Smooth muscle cell (in vitro differentiated cells): ENCODE measurements at regions not wholly inside any gene's neighbourhood (a gene's known extent, or its start where the extent isn't known, plus 50 kb on each side); places are given as distances from the start of the nearest gene placed in this dataset.
A peak's percentile ranks its signal among the peaks of the same experiment; 100 is the strongest.

Experiments used
- DNase-seq: peaks from one replicate; lab custom pipeline; 2025; ENCODE audit not compliant: unreplicated experiment; lab: John Stamatoyannopoulos, UW
- H2AFZ ChIP-seq: fragments of 200-600 bp; sonication (generic); 2 replicates; pipeline ENCODE4 v1.6.0; 2016; ENCODE audit warnings: antibody characterized with exemption, low read depth, mild to moderate bottlenecking
- H3F3A ChIP-seq: fragments of 200-600 bp; sonication (generic); 2 replicates; pipeline ENCODE4 v1.6.0; 2017; ENCODE audit warnings: antibody characterized with exemption, low read depth
- H3K27ac ChIP-seq: fragments of 200-600 bp; sonication (generic); 2 replicates; pipeline ENCODE4 v1.5.1; 2016; ENCODE audit warnings: low read depth, mild to moderate bottlenecking
- H3K27me3 ChIP-seq: fragments of 200-600 bp; sonication (generic); 2 replicates; pipeline ENCODE4 v1.6.1; 2016; ENCODE audit warnings: low read depth, mild to moderate bottlenecking
- H3K36me3 ChIP-seq: fragments of 200-600 bp; sonication (generic); 2 replicates; pipeline ENCODE4 v1.5.1; 2016; ENCODE audit warnings: low read depth
- H3K4me1 ChIP-seq: fragments of 200-600 bp; sonication (generic); 2 replicates; pipeline ENCODE4 v1.5.1; 2016; ENCODE audit warnings: low read depth
- H3K4me2 ChIP-seq: fragments of 200-600 bp; sonication (generic); 2 replicates; pipeline ENCODE4 v1.6.0; 2016; ENCODE audit warnings: mild to moderate bottlenecking
- H3K4me3 ChIP-seq: fragments of 200-600 bp; sonication (generic); 2 replicates; pipeline ENCODE4 v1.5.1; 2016; ENCODE audit warnings: mild to moderate bottlenecking
- H3K79me2 ChIP-seq: fragments of 200-600 bp; sonication (generic); 2 replicates; pipeline ENCODE4 v1.6.0; 2016; ENCODE audit warnings: low read depth, mild to moderate bottlenecking
- H3K9ac ChIP-seq: fragments of 200-600 bp; sonication (generic); 2 replicates; pipeline ENCODE4 v1.6.0; 2016; ENCODE audit warnings: low read depth
- H3K9me3 ChIP-seq: fragments of 200-600 bp; sonication (generic); replicated peaks from 2 replicates; pipeline ENCODE4 v1.5.1; 2016; ENCODE audit warnings: low read depth
- H4K20me1 ChIP-seq: fragments of 200-600 bp; sonication (generic); 2 replicates; pipeline ENCODE4 v1.6.0; 2016; ENCODE audit warnings: low read depth
- WGBS: methylation state at CpG from one replicate; pipeline ENCODE4 v1.1.7; 2016; ENCODE audit warnings: low lambda C conversion rate; 5-methylcytosine and 5-hydroxymethylcytosine counted together
- TF ChIP-seq, protein P1 (sequence below): fragments of 200-600 bp; sonication (generic); IDR thresholded peaks from 2 replicates; pipeline ENCODE4 v1.5.1; 2017; ENCODE audit warnings: borderline replicate concordance, mild to moderate bottlenecking, antibody characterized with exemption; ENCODE audit not compliant: insufficient read depth, poor library complexity, severe bottlenecking

GRCh38 chr2:188884517-188884916, 89.7 kb upstream of the COL3A1 start:
- H3K27me3 ChIP-seq, result no peaks in the 10 kb centered on the region
- no peaks in the 10 kb centered on the region for H3K36me3 ChIP-seq
- peaks cover 14% of the 10 kb centered on the region for H3K9me3 ChIP-seq
- peaks cover 8% of the 10 kb centered on the region for H3K4me1 ChIP-seq
- DNase-seq, result no peak
- H3K27ac ChIP-seq, result peak overlapping the region; percentile 87
- no peaks in the 10 kb centered on the region for H3F3A ChIP-seq
- H3K4me3 ChIP-seq, result no peak overlapping the region
- H2AFZ ChIP-seq, result no peak overlapping the region
- peaks cover 12% of the 10 kb centered on the region for H3K79me2 ChIP-seq
- peak overlapping the region; percentile 62 for H3K4me2 ChIP-seq
- H3K9ac ChIP-seq, result peak overlapping the region; percentile 56
- H4K20me1 ChIP-seq, result no peaks in the 10 kb centered on the region
- TF ChIP-seq, protein P1, sequence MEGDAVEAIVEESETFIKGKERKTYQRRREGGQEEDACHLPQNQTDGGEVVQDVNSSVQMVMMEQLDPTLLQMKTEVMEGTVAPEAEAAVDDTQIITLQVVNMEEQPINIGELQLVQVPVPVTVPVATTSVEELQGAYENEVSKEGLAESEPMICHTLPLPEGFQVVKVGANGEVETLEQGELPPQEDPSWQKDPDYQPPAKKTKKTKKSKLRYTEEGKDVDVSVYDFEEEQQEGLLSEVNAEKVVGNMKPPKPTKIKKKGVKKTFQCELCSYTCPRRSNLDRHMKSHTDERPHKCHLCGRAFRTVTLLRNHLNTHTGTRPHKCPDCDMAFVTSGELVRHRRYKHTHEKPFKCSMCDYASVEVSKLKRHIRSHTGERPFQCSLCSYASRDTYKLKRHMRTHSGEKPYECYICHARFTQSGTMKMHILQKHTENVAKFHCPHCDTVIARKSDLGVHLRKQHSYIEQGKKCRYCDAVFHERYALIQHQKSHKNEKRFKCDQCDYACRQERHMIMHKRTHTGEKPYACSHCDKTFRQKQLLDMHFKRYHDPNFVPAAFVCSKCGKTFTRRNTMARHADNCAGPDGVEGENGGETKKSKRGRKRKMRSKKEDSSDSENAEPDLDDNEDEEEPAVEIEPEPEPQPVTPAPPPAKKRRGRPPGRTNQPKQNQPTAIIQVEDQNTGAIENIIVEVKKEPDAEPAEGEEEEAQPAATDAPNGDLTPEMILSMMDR, result no peak
- 54% methylated on average over 3 of the region's 3 CpGs for WGBS

DNA sequence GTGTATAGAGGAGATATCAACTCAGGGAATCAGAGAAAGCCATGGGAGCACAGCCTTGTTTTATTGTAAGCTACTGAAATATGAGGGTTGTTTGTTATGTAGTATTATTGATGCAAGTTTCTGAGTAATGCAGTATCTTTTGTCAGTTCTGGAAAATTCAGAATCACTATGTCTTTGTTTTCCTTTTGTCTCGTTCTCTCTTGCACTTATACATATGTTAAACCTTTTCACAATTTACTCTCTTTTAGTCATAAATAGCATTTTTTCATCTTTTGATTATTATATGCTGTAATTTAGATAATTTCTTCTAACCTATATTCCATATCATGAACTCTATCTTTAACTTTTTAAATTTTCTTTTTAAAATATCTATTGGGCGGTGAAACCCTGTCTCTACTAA, 85.0 kb upstream of the COL3A1 start:
- Histone ChIP-seq H3K9me3 (peaks cover 14% of the 10 kb centered on the region), H3K36me3 (no peaks in the 10 kb centered on the region)
- 98% methylated on average over 2 of the region's 2 CpGs for WGBS

GRCh38 chr2:188890755-188891154, 83.4 kb upstream of the COL3A1 start:
- Histone ChIP-seq H3K27me3 (no peaks in the 10 kb centered on the region), H3F3A (peaks cover 3% of the 10 kb centered on the region), H3K36me3 (no peaks in the 10 kb centered on the region), H3K4me2 (no peak overlapping the region), H3K27ac (no peak overlapping the region), H3K4me1 (peaks cover 20% of the 10 kb centered on the region), H3K9me3 (peaks cover 14% of the 10 kb centered on the region), H4K20me1 (no peaks in the 10 kb centered on the region), H3K4me3 (no peak overlapping the region), H3K9ac (no peak overlapping the region), H3K79me2 (peaks cover 27% of the 10 kb centered on the region), H2AFZ (no peak overlapping the region)
- DNase-seq, result no peak
- 84% methylated on average over 13 of the region's 13 CpGs for WGBS
- TF ChIP-seq, protein P1, result no peak

More for the DNA sequence above, 85.0 kb upstream of the COL3A1 start:
- H3K4me1 ChIP-seq, result peaks cover 9% of the 10 kb centered on the region
- H2AFZ ChIP-seq, result no peak overlapping the region
- H3F3A ChIP-seq, result peaks cover 3% of the 10 kb centered on the region
- H3K4me2 ChIP-seq, result no peak overlapping the region
- no peaks in the 10 kb centered on the region for H3K27me3 ChIP-seq
- H3K27ac ChIP-seq, result no peak overlapping the region
- H3K9ac ChIP-seq, result no peak overlapping the region
- H3K79me2 ChIP-seq, result peaks cover 19% of the 10 kb centered on the region
- no peaks in the 10 kb centered on the region for H4K20me1 ChIP-seq
- TF ChIP-seq, protein P1, result no peak
- H3K4me3 ChIP-seq, result no peak overlapping the region
- no peak for DNase-seq

DNA sequence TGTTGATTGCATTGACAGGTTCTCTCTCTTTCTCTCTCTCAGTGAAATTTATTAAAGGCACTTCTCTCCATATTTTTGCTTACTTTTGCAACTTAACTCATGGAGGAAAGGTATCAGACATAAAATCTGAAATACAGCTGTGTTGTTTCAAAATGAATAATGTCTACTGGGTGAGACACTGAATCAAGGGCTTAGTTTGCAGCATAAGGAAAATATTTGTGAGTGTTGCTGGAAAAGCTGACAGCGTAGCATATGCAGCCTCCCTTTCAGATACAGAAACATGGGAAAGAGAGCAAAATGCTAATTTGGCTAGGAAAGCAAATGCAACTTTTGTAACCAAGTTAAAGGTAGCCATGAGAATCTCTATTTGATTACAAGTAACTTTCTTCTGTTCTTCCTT, 81.5 kb upstream of the COL3A1 start:
- no peaks in the 10 kb centered on the region for H4K20me1 ChIP-seq
- 8% methylated on average over 1 of the region's 1 CpG for WGBS
- peaks cover 3% of the 10 kb centered on the region for H3F3A ChIP-seq
- H3K27me3 ChIP-seq, result no peaks in the 10 kb centered on the region
- H3K4me3 ChIP-seq, result peak overlapping the region; percentile 21
- peaks cover 29% of the 10 kb centered on the region for H3K79me2 ChIP-seq
- peak overlapping the region; percentile 68 for H2AFZ ChIP-seq
- H3K36me3 ChIP-seq, result no peaks in the 10 kb centered on the region
- H3K4me1 ChIP-seq, result peaks cover 20% of the 10 kb centered on the region
- TF ChIP-seq, protein P1, result no peak
- DNase-seq, result no peak
- H3K9ac ChIP-seq, result peak overlapping the region; percentile 47
- H3K9me3 ChIP-seq, result peaks cover 14% of the 10 kb centered on the region
- H3K27ac ChIP-seq, result peak overlapping the region; percentile 93
- peak overlapping the region; percentile 83 for H3K4me2 ChIP-seq
